HG02973 (cell line): ENCODE measurements at regions not wholly inside any gene's neighbourhood (a gene's known extent, or its start where the extent isn't known, plus 50 kb on each side); places are given as distances from the start of the nearest gene placed in this dataset.

Experiments
- ATAC-seq: cut with Tn5 transposase; IDR thresholded peaks from one replicate; pipeline ENCODE4 v1.9.1; 2021; ENCODE audit warnings: moderate library complexity; ENCODE audit not compliant: unreplicated experiment

DNA sequence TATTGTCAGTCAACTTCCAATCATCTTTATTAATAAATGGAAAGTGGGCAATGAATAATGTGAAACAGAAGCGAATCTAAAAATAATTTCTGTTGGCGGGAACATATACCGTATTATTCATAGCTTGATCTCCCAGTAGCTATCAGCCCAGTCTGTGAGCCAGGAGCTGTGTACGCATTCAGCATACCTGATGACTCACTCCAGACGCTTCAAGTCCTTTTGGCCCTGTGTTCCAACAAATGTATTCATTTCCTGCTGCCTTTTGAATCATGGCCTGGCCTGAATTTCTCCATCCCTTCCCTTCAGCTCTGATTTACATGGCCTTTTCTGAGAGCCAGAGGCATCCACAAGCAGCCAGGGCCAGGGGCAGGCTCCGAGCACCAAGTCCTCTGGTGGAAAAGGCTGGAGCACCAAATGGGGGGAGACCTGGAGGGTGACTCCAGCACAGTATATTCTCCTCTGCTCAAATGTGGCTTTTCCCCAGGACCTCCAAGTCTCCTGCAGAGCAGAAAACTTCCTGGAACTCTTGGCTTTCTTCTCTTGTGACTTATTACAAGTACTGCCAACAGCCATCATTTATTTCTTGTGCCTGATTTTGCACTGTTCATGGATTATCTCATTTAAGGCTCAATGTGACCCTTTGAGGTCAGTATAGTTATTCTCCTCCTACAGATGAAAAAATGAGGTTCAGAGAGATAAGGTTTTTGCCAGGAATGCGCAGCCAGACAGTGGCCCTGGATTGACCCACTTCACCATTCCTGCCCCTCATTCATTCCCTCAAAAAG, 108.7 kb downstream of the EN1 start:
- ATAC-seq: no peak

DNA sequence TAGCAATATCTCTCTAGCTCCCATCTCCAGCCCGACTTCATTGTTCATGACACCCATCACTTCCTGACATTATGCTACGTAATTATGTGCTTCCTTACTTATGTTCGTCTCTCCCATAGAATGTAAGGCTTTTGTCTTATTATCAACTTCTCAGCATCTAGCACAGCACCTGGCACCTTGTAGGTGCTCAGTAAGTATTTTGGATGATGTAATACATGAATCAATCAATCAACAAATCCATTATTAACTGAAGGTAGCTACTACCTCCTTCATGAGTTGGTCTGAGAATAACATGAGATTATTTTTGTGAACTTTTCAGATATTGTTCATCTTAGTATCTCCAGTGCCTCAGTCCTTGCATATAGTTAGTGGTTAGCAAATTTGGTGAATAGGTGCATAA, 109.3 kb downstream of the EN1 start:
- ATAC-seq: no peak

DNA sequence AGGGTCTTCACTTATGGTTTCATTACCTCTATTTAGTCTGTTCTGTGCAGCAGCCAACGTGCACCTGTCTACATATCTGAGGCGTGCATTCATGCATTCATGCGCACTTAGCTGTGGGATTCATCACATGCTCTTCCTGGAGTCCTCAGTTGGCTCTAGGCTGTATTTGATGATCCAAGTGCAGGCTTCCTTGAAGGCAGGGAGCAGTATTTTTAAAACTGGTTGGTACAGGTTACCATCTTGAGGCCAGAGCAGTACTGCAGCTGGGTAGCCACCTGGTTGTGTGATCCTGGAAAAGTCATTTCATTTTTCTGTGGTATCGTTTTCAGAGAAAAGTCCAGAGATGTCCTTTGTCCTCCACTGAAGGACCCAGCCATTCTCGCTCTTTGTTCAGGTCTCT, 109.8 kb downstream of the EN1 start:
- ATAC-seq: no peak

DNA sequence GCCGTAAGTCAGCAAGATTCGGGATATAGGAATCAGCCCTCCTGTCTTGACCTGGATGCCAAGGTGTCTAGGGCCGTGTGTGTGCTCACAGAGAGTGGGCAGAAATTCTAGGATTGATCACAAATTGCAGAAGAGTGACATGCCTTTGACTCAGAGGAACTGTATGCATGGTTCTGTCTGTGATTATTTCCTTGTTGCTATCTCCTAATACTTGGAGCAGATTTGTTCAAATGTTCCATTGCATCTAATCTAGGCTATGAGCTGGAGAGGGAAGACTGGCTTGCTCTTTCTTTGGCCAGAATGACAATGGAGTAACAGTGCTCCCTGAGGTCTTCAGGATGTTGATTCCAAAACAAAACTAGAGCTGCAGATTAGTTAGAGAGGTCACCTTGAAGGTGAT, 115.0 kb downstream of the EN1 start:
- ATAC-seq: no peak

DNA sequence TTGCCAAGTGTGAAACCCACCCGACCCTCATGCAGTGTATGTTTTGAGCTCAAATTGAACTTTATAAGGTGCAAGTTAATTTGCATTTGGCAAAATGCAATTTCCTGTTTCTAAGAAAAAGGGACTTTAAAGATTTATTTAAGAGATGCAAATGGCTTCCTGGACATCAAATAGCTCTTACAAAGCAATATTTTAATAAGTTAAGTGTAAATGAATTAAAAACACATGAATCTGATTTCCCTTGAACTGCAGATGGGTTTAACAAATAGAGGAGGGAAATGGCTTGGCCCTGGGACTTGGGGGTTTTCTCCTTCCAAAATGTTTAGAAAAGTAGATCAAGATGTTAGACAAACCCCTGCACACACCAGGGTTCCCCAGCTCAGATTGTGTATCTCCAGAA, 116.0 kb downstream of the EN1 start:
- ATAC-seq: no peak

DNA sequence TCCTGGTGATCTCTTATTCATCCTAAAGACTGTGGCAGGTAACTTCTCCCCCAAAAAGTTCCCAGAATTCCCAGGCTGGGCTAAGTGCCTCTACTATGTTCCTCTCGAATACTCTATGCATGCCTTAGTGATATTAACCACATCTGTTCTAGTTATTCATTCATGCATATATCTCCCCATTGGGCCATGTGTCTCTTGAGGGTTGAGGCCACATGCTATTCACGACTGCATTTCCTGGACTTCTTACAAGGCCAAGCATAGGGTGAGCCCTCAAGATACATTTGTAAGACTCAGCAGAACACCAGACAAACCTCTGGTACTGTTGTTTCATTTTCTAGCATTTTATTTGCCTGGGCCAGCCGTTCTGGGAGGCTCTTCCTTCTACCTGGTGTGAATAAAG, 117.0 kb downstream of the EN1 start:
- no peak for ATAC-seq

DNA sequence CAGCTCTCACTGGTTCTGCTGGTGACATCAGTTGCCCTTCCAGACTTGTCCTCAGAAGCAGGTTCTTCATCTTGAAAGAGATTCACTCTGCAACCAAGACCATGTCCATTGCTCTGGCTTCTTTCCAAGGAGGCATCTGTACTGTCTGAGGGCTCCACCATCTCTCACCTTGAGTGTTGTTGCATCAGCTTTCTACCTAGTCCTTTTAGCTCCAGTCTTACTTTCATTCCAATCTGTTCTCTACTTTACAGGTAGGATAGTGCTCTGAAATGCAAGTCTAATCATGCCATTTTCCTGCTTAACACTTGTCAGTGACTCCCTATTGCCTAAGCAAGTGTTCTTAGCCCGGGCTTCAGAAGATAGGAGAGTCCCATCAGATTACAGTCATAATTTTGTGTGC, 117.7 kb downstream of the EN1 start:
- ATAC-seq: no peak

DNA sequence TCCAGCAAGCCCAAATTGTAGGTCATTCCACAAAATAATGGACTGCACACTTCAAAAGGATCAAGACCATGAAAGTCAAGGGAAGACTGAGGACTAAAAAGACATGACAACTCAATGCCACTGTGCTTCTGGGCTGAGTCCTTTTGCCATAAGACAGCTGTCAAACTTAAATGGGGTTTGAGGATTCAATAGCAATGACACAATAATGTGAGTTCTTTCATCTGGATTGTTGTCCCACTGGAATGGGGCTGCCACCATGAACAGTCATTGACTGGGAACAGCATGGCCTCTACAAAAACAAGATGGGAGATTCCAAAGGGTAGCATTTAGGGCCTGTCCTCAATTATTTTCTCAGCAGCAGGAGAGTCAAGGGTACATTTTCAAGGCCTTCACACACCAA, 118.5 kb downstream of the EN1 start:
- ATAC-seq: no peak

DNA sequence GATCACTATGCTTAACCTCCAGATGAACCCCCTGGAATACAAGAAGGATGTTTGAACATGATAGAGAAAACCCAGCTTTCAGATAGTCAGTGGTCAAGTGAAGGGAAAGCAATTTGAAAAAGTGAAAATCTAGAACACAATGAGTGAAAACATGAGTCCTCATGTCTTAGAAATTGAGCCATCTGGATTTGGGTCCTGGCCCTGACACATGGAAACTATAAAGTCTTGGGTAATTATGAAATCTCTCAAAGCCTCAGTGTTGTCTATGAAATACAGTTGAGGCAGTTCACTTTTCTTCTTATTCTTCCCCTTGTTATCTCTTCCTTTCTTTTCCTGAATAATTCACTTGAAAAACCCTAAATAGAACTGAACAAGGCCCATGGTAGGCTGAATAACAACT, 120.6 kb downstream of the EN1 start:
- no peak for ATAC-seq

DNA sequence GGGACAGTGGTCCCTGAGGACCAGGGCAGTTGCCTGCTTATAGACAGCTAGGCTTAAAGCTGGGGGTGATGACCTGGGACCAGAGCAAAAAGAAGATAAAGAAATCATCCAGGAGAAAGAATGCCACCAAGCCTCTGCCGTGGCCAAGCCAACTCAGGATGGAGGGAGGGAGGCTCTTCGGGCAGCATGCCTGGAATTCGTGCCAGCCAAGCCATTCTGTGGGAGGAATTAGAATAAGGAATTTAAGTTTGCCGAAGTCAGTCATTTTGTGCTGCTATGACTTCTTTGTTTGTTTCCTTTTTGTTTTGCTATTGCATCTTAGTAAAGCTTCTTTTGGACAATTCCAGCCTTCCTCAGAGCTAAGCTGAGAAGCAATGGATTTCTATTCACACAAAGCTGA, 124.1 kb downstream of the EN1 start:
- no peak for ATAC-seq

DNA sequence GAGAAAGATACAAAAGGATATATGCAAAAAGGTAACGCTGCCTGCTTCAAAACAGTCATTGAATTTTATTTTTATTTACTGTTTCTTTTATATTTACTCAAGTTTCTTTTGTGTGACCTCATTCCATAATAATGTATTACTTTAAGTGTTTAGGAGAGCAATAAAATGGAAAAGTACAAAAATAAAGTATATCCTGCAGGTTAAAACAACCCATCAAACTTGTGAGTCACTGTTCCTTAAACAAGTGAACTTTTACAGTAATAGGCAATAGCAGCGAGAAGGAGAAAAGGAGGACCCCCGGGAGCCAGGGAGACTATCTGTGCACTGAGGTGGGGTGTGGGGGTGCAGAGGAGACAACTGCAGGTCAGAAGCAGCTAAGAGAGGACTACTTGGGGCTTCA, 124.5 kb downstream of the EN1 start:
- ATAC-seq: no peak

DNA sequence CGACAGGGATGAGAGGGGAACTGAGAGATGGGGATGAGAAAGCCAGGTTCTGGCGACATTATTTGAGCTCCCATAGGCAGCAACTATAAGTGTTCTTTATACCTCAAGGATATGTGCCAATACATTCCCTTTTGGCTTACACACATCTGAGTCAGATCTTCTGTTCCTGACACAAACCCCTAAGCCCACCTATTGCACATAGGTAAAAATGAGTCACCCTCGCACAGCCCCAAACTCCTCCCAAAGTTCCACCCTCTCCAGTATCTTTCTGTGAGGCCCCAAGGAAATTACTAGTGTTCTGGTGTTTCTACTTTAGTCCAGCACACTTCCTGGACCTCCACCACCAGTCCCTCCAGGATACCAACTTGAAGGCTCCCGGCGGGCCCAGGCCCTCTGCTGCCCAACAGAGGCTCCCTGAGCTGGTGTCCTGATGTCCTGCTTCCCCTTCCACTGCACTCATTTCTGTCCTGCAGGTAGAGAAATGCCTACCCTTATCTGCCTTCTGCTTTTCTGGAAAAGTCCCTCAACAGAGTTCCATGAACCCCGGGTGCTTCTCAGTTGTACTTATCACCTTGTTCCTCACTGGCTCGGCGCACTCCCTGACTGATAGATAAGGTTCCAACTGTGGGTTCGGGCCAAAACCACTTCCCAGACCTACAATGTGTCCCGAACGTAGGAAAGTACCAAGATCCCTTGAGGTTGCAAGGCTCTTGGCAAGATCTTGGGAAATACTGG, 125.5 kb downstream of the EN1 start:
- no peak for ATAC-seq

DNA sequence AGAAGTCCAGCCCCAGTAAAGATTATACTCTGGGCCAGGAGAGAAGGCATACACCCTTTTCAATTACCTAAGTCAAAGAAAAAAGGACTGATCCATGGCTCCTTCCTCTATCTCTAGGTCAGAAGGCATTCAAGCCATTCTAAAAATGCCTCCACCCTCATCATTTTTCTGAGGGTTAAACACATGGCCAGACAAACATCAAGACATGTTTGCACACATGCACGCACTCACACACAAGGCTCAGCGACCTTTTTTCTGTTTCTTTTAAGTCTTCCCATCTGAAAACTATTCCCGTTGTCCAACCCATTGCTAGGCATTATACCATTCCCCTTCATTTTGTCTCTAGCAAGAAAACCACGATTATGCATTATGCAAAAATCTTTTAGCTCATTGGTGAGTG, 126.6 kb downstream of the EN1 start:
- ATAC-seq: no peak

DNA sequence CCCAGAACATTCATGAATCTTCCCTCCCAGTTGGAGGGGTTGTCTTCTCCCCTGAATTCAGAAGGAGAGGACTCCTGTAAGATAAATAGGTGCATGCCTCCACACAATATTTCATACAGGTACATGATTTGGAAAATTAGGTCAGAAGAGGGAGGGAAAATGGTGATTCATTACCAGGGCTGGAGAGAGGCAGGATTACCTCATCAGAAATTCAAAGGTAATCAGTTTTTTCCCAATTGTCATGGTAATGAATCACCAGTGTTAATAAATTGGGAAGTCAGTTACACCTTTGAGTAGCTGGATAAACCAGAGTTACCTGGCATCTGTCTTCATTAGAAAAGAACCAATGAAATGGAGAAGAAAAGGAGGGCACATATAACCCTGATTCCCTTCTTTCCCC, 128.5 kb downstream of the EN1 start:
- no peak for ATAC-seq

DNA sequence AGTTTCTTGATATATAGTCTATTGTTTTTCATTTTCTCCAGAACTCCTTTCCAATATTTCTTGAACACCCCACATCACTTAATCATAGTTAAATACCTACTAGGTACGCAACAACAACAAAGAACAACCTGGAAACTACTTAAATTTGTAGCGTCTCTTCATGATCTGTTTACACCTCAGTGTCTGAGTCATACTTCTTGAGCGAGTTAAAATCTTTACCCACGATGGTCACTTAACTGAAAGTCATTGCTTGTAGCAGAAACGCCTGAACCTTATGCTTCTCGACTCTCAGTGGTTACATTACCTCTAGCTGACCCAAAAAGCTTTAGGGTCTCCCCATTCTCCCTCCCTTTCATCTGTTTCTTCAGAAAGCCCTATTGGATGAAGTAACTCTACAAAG, 131.3 kb downstream of the EN1 start:
- no peak for ATAC-seq

DNA sequence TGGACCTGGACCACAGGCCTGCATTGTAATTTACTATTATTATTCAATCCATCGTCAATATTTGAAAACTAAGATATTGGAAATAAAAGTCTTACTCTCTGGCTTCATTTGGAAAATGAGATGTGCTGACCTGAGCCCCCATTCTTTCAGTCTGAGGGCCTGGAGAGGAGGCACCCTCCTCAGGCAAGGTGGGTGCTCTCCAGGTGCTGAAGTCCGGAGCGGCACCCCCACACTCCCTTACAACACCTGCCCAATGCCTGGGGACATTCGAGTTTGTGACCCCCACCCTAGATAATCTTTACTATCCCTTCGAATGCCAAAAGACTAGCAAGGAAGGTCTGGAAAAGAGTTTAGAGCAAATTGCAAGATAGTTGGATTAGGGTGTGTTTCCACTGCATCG, 133.3 kb downstream of the EN1 start:
- ATAC-seq: no peak

DNA sequence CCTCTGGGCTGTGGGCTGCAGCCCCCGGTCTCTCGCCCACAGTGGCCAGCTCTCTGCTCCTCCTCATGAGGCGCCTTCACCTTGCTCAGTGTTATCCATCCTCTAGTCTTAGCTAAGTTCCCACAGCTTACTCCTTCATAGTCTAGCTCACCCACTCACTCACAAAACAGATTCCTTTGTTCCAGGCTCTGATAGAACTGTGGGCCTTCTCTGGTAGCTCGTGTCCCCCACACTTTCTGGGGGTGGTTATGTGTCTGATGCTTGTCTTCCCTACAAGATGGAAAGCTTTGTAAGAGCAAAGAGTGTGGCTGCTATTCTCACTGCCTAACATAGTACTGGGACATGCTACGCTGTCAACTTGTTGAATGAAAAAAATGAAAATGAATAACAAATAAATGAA, 135.8 kb downstream of the EN1 start:
- no peak for ATAC-seq

DNA sequence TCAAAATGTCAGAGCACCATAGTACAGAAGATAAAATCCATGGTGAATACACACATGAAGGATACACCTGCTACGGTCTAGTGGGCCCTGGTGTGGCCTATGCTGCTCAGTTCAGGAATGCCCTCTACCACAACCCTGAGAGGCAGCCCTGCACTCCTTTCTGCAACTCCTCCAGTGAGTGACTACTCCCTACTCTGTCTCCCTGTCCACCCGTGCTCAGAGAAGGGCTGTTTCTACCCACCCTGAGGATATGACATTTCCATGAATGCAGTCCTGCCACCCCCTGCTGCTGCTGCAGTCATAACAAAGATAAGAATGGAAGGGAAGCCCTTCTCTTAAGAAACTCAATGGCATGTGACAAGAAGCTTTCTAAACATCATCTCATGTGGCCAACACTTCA, 137.0 kb downstream of the EN1 start:
- ATAC-seq: no peak

DNA sequence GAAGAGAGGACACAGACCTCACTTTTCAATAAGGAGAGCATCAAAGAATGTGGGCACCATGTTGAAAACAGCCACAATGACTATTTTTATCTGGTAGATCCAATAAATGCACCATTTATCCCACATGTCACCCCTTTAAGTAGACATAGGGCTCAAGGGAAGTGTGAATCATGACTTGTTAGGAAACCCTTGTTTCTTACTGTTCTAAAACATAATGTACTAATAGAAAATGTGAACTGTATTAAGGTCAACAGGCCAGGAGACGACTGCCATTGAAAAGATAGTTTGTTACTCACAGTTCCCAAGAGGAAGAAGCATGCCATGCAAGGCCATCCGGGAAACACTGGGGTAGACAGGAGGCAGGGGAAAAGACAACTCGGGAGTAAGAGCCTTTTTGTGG, 137.7 kb downstream of the EN1 start:
- no peak for ATAC-seq

DNA sequence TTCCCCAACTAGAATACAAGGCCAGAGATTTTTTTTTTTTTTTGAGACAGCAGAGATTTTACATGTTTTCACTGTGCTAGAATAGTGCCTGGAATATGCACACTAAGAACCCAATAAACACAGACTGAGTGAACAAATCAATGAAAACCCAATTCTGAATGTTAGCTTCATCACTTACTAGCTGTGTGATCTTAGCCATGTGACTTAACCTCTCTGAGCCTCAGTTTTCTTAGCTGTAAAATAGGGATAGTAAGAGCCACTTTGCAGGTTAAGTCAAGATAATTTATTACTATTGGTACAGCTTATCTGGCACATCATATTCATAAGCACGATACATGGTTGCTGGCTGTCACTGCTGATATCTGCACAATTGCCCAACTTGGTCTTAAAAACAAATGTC, 140.6 kb downstream of the EN1 start:
- ATAC-seq: no peak

DNA sequence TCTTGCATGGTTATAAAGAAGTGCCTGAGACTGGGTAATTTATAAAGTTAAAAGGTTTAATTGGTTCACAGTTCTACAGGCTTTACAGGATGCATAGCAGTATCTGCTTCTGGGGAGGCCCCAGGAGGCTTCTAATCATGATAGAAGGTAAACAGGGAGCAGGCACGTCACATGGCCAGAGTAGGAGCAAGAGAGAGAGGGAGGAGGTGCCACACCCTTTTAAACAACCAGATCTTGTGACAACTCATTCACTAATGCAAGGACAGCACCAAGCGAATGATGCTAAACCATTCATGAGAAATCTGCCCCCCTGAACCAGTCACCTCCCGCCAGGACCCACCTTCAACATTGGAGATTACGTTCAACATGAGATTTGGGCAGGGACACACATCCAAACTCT, 141.1 kb downstream of the EN1 start:
- no peak for ATAC-seq

DNA sequence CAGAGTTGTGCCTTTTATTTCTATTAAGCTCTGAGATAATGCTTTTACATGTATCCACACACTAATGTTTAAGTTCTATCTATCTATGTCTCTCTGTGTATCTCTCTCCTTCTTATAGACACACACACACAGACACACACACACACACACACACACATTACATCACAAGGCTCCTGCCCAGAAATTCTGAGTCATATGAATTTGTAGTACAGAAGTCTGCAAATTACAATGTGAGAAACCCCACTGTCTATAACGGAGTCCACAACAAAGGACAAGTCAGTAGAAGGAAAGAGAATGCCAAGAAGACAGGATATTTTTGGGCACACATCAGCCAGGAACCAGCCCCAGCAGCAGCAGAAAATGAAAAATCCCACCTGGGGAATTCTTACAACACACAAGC, 142.4 kb downstream of the EN1 start:
- no peak for ATAC-seq
